ENCODE measurements at regions not wholly inside any gene's neighbourhood (a gene's known extent, or its start where the extent isn't known, plus 50 kb on each side); places are given as distances from the start of the nearest gene placed in this dataset.

- Histone ChIP-seq H3K4me3 (ENCODE audit: low read length) (no peak overlapping the region), H2AFZ (ENCODE audit: low read depth, low read length) (no peak overlapping the region), H3K9me3 (ENCODE audit: low read length) (no peaks in the 10 kb centered on the region), H3K9ac (ENCODE audit: low read length) (no peak overlapping the region), H3K79me2 (replicated peaks; ENCODE audit: insufficient read depth, low read length) (no peaks in the 10 kb centered on the region), H3K27ac (ENCODE audit: low read length) (no peak overlapping the region), H4K20me1 (ENCODE audit: insufficient read depth) (no peaks in the 10 kb centered on the region), H3F3A (ENCODE audit: insufficient read depth, low read length, poor library complexity, severe bottlenecking) (no peaks in the 10 kb centered on the region), H3K36me3 (ENCODE audit: insufficient read depth, low read length) (no peaks in the 10 kb centered on the region), H3K4me2 (ENCODE audit: low read length) (no peak overlapping the region), H3K27me3 (ENCODE audit: insufficient read depth, low read depth, low read length) (no peaks in the 10 kb centered on the region), H3K9me2 (ENCODE audit: insufficient read depth, low read length) (no peaks in the 10 kb centered on the region)
- TF ChIP-seq SMC3 (conservative IDR thresholded peaks at IDR 0.05; ENCODE audit: poor library complexity) (no peak), POLR2AphosphoS5 (IDR thresholded peaks at IDR 0.05) (no peak), MXI1 (conservative IDR thresholded peaks at IDR 0.05; ENCODE audit: poor library complexity, severe bottlenecking) (no peak), TAF1 (IDR thresholded peaks at IDR 0.05; ENCODE audit: low read depth) (no peak), EP300 (conservative IDR thresholded peaks at IDR 0.05; ENCODE audit: poor library complexity, severe bottlenecking) (no peak), EZH2 (IDR thresholded peaks at IDR 0.05; ENCODE audit: borderline replicate concordance, insufficient read depth, low read length, poor library complexity, severe bottlenecking) (no peak)
Measured at GRCh38 chr4:131450572-131451209, 1698.4 kb upstream of the PCDH10 start.

- H4K20me1 ChIP-seq (ENCODE audit: insufficient read depth): no peaks in the 10 kb centered on the region
- H3K4me2 ChIP-seq (ENCODE audit: low read length): no peak overlapping the region
- no peaks in the 10 kb centered on the region for H3F3A ChIP-seq (ENCODE audit: insufficient read depth, low read length, poor library complexity, severe bottlenecking)
- TF ChIP-seq MXI1 (conservative IDR thresholded peaks at IDR 0.05; ENCODE audit: poor library complexity, severe bottlenecking): no peak
- TF ChIP-seq SMC3 (conservative IDR thresholded peaks at IDR 0.05; ENCODE audit: poor library complexity): no peak
- TF ChIP-seq TAF1 (IDR thresholded peaks at IDR 0.05; ENCODE audit: low read depth): no peak
- TF ChIP-seq EP300 (conservative IDR thresholded peaks at IDR 0.05; ENCODE audit: poor library complexity, severe bottlenecking): no peak
- TF ChIP-seq REST (IDR thresholded peaks at IDR 0.05; ENCODE audit: borderline replicate concordance): no peak
- TF ChIP-seq POLR2AphosphoS5 (IDR thresholded peaks at IDR 0.05): no peak
- TF ChIP-seq CTCF (IDR thresholded peaks at IDR 0.05; ENCODE audit: poor library complexity, severe bottlenecking): no peak
- TF ChIP-seq EZH2 (IDR thresholded peaks at IDR 0.05; ENCODE audit: borderline replicate concordance, insufficient read depth, low read length, poor library complexity, severe bottlenecking): no peak
- H3K36me3 ChIP-seq (ENCODE audit: insufficient read depth, low read length): no peaks in the 10 kb centered on the region
- H3K27ac ChIP-seq (ENCODE audit: low read length): no peak overlapping the region
- H3K79me2 ChIP-seq (replicated peaks; ENCODE audit: insufficient read depth, low read length): no peaks in the 10 kb centered on the region
- no peaks in the 10 kb centered on the region for H3K9me2 ChIP-seq (ENCODE audit: insufficient read depth, low read length)
- H3K9me3 ChIP-seq (ENCODE audit: low read length): no peaks in the 10 kb centered on the region
- no peak overlapping the region for H3K9ac ChIP-seq (ENCODE audit: low read length)
- no peaks in the 10 kb centered on the region for H3K27me3 ChIP-seq (ENCODE audit: insufficient read depth, low read depth, low read length)
- H2AFZ ChIP-seq (ENCODE audit: low read depth, low read length): no peak overlapping the region
- no peak overlapping the region for H3K4me3 ChIP-seq (ENCODE audit: low read length)
Measured at GRCh38 chr4:131459430-131460101, 1689.5 kb upstream of the PCDH10 start.

All from neural cell (in vitro differentiated cells).